Mesenchymal stem cell (in vitro differentiated cells and primary cell): ENCODE measurements at regions not wholly inside any gene's neighbourhood (a gene's known extent, or its start where the extent isn't known, plus 50 kb on each side); places are given as distances from the start of the nearest gene placed in this dataset.

Experiments
- DNase-seq: peaks from one replicate; pipeline ENCODE4 v3.0.0-alpha.2; 2013
- H2AFZ ChIP-seq: one replicate; pipeline ENCODE4 v1.6.1; 2013; ENCODE audit warnings: low read depth, mild to moderate bottlenecking, control low read depth, inconsistent platforms, low read length, moderate library complexity
- H2AK5ac ChIP-seq: 2 replicates; pipeline ENCODE4 v1.6.1; 2013; ENCODE audit warnings: low read length, moderate library complexity, mild to moderate bottlenecking, inconsistent platforms; ENCODE audit not compliant: severe bottlenecking
- H2BK120ac ChIP-seq: one replicate; pipeline ENCODE4 v1.6.1; 2013; ENCODE audit warnings: low read depth, mild to moderate bottlenecking, inconsistent platforms, low read length, moderate library complexity
- H2BK12ac ChIP-seq, 2 experiments: one replicate each; pipeline ENCODE4 v1.6.1; 2013; ENCODE audit warnings: inconsistent platforms in 2 of 2, low read length in 2 of 2, mild to moderate bottlenecking in 2 of 2, moderate library complexity in 2 of 2, control low read depth in 1 of 2
- H2BK15ac ChIP-seq: one replicate; pipeline ENCODE4 v1.6.1; 2013; ENCODE audit warnings: mild to moderate bottlenecking, low read depth, inconsistent platforms; ENCODE audit not compliant: poor library complexity, severe bottlenecking
- H2BK5ac ChIP-seq: 2 replicates; pipeline ENCODE4 v1.6.1; 2013; ENCODE audit warnings: low read depth, mild to moderate bottlenecking, low read length, control low read depth, inconsistent platforms; ENCODE audit not compliant: poor library complexity, severe bottlenecking
- H3K14ac ChIP-seq, 2 experiments: one replicate each; pipeline ENCODE4 v1.6.1; 2013; ENCODE audit warnings: inconsistent platforms in 2 of 2, low read length in 2 of 2, control low read depth in 1 of 2, mild to moderate bottlenecking in 1 of 2, moderate library complexity in 1 of 2
- H3K18ac ChIP-seq, 2 experiments: one replicate each; pipeline ENCODE4 v1.6.1; 2013; ENCODE audit warnings: inconsistent platforms in 2 of 2, low read length in 2 of 2, control low read depth in 1 of 2, low read depth in 1 of 2, mild to moderate bottlenecking in 1 of 2
- H3K23ac ChIP-seq, 2 experiments: one replicate each; pipeline ENCODE4 v1.6.1; 2013; ENCODE audit warnings: inconsistent platforms in 2 of 2, low read length in 2 of 2, mild to moderate bottlenecking in 2 of 2, moderate library complexity in 2 of 2, control low read depth in 1 of 2
- H3K27ac ChIP-seq: 2 replicates; pipeline ENCODE4 v1.5.1; 2013; ENCODE audit warnings: mild to moderate bottlenecking, moderate library complexity, low read length, control low read depth, inconsistent platforms; ENCODE audit not compliant: poor library complexity, severe bottlenecking
- H3K27me3 ChIP-seq, 2 experiments: 2 replicates each; pipeline versions ENCODE4 v1.6.1 to v1.7.0; 2013; ENCODE audit warnings: low read length in 2 of 2, mild to moderate bottlenecking in 2 of 2, moderate library complexity in 2 of 2, control low read depth in 1 of 2, inconsistent platforms in 1 of 2; ENCODE audit not compliant: control insufficient read depth in 1 of 2, insufficient read depth in 1 of 2
- H3K36me3 ChIP-seq, 2 experiments: 2 replicates each; pipeline versions ENCODE4 v1.6.1 to v1.7.0; 2013; ENCODE audit warnings: low read length in 2 of 2, control low read depth in 1 of 2, inconsistent platforms in 1 of 2, low read depth in 1 of 2, mild to moderate bottlenecking in 1 of 2; ENCODE audit not compliant: insufficient read depth in 2 of 2, control insufficient read depth in 1 of 2
- H3K4ac ChIP-seq, 2 experiments: one replicate each; pipeline ENCODE4 v1.6.1; 2013; ENCODE audit warnings: inconsistent platforms in 2 of 2, low read length in 2 of 2, mild to moderate bottlenecking in 2 of 2, moderate library complexity in 2 of 2, control low read depth in 1 of 2, low read depth in 1 of 2
- H3K4me1 ChIP-seq: 2 replicates; pipeline ENCODE4 v1.6.1; 2013; ENCODE audit warnings: low read depth, low read length, control low read depth; ENCODE audit not compliant: control insufficient read depth, insufficient read depth
- H3K4me2 ChIP-seq: 2 replicates; pipeline ENCODE4 v1.6.1; 2013; ENCODE audit warnings: low read length, mild to moderate bottlenecking, inconsistent platforms; ENCODE audit not compliant: poor library complexity, severe bottlenecking
- H3K4me3 ChIP-seq, 2 experiments: 2 replicates each; pipeline versions ENCODE4 v1.5.1 to v1.7.0; 2013; ENCODE audit warnings: low read length in 2 of 2, mild to moderate bottlenecking in 2 of 2, control low read depth in 1 of 2, low read depth in 1 of 2; ENCODE audit not compliant: insufficient read depth in 1 of 2
- H3K79me1 ChIP-seq: replicated peaks from 2 replicates; pipeline ENCODE4 v1.6.1; 2013; ENCODE audit warnings: mild to moderate bottlenecking, control low read depth, low read length, inconsistent platforms; ENCODE audit not compliant: poor library complexity, severe bottlenecking
- H3K9ac ChIP-seq: 2 replicates; pipeline ENCODE4 v1.7.0; 2013; ENCODE audit warnings: mild to moderate bottlenecking, low read length, moderate library complexity
- H3K9me3 ChIP-seq: 2 replicates; pipeline ENCODE4 v1.7.0; 2013; ENCODE audit warnings: mild to moderate bottlenecking, low read length; ENCODE audit not compliant: control insufficient read depth
- H4K8ac ChIP-seq: one replicate; pipeline ENCODE4 v1.6.1; 2013; ENCODE audit warnings: inconsistent platforms, mild to moderate bottlenecking, low read length, moderate library complexity
- H4K91ac ChIP-seq: one replicate; pipeline ENCODE4 v1.6.1; 2013; ENCODE audit warnings: mild to moderate bottlenecking, low read length, inconsistent platforms
- WGBS: methylation state at CpG from one replicate; pipeline ENCODE4 v1.1.7; 2013; ENCODE audit warnings: mixed read lengths; 5-methylcytosine and 5-hydroxymethylcytosine counted together

DNA sequence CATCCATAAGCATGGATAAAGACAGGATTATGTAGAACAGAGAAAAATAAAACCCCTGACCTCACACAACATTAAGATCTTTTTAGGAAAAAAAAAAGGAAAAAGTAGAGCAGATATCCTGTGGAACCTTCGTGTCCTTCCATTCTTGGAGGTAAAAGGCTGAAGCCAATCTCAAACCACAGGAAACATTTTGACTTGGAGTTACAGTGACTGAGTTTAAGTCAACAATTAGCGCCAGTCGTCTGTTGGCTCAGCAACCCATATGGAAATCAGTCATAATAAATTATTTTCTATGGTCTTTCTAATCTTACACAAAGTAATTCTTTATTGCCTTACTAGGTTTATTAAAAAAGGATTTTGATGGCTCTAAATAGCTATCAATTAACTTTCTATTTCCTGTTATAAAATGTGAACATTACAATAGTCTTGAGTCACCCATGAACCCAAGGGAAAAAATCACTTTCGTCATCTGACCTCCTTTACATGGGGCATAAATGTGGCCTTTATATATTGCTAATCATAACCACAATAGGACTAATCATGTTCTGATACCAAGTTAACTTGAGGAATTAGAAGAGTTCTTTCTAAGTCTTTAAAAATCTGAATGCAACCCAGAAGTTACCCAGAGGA is 592.9 kb downstream of the TFAP2B start:
- no peaks in the 10 kb centered on the region for H3K9me3 ChIP-seq
- no peak overlapping the region for H3K14ac ChIP-seq
- H2AFZ ChIP-seq: no peak overlapping the region
- H3K18ac ChIP-seq: no peak overlapping the region
- no peaks in the 10 kb centered on the region for H3K27me3 ChIP-seq
- WGBS: 48% methylated on average over 2 of the region's 4 CpGs
- H3K36me3 ChIP-seq: no peaks in the 10 kb centered on the region
- no peak for DNase-seq
- no peak overlapping the region for H3K4me3 ChIP-seq
- no peaks in the 10 kb centered on the region for H3K4me1 ChIP-seq
- H3K27ac ChIP-seq: no peak overlapping the region
- no peak overlapping the region for H4K91ac ChIP-seq
- no peak overlapping the region for H2AK5ac ChIP-seq
- no peak overlapping the region for H3K9ac ChIP-seq
- no peak overlapping the region for H2BK12ac ChIP-seq
- H2BK120ac ChIP-seq: no peak overlapping the region
- no peak overlapping the region for H3K4me2 ChIP-seq
- H2BK15ac ChIP-seq: no peak overlapping the region
- no peak overlapping the region for H2BK5ac ChIP-seq
- H3K4ac ChIP-seq: no peak overlapping the region
- no peaks in the 10 kb centered on the region for H3K79me1 ChIP-seq
- H4K8ac ChIP-seq: no peak overlapping the region
- no peak overlapping the region for H3K23ac ChIP-seq

DNA sequence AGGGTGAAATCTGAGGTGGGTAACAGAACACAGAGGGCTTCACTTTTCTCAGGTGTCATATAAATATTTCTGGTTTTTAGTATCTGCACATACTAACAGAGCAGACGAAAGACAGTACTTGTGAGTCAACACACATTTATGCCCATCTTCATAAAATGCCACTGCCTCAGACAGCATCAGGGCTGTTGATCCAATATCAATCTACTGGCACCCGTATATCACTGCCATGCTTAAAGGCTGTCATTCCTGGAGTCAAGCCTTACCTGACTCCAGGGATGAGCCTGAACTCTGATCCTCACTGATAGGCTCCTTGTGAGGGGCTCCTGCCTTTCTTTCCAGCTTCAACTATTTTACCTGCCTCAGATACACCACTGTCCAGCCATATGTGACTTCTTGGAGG is 595.7 kb downstream of the TFAP2B start:
- no peaks in the 10 kb centered on the region for H3K4me1 ChIP-seq
- no peak overlapping the region for H3K23ac ChIP-seq
- H4K8ac ChIP-seq: no peak overlapping the region
- no peak overlapping the region for H3K27ac ChIP-seq
- H3K9ac ChIP-seq: no peak overlapping the region
- no peak overlapping the region for H4K91ac ChIP-seq
- H2AFZ ChIP-seq: no peak overlapping the region
- H3K18ac ChIP-seq: no peak overlapping the region
- H3K14ac ChIP-seq: no peak overlapping the region
- H3K4me3 ChIP-seq: no peak overlapping the region
- no peaks in the 10 kb centered on the region for H3K36me3 ChIP-seq
- no peak overlapping the region for H2BK5ac ChIP-seq
- no peak for DNase-seq
- no peak overlapping the region for H3K4me2 ChIP-seq
- WGBS: 76% methylated on average over 2 of the region's 2 CpGs
- H2BK120ac ChIP-seq: no peak overlapping the region
- H3K4ac ChIP-seq: no peak overlapping the region
- no peaks in the 10 kb centered on the region for H3K79me1 ChIP-seq
- H2BK15ac ChIP-seq: no peak overlapping the region
- no peak overlapping the region for H2AK5ac ChIP-seq
- no peaks in the 10 kb centered on the region for H3K9me3 ChIP-seq
- no peaks in the 10 kb centered on the region for H3K27me3 ChIP-seq
- no peak overlapping the region for H2BK12ac ChIP-seq

DNA sequence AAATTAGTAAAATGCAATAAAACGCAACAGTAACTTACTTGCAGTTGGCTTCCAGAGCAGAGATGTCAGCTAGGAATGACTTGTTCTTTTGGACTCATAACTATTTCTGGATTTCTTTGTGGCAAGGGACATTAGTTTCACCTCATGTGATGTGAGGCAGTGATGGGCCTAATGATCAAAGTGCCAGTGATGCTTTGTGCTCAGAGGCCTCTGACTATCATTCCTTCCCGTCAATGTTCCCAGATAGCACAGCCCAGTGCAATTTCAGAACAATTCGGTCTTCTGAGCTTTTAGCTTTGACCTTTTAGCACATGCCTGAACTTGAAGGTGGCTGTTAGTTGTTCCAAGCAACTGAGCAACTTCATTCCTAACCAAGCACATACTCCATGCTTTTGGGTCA is 596.8 kb downstream of the TFAP2B start:
- Histone ChIP-seq H3K18ac (no peak overlapping the region), H3K9ac (no peak overlapping the region), H2AFZ (no peak overlapping the region), H4K91ac (no peak overlapping the region), H3K23ac (no peak overlapping the region), H3K27me3 (no peaks in the 10 kb centered on the region), H3K4me3 (no peak overlapping the region), H2BK5ac (no peak overlapping the region), H3K36me3 (no peaks in the 10 kb centered on the region), H3K9me3 (no peaks in the 10 kb centered on the region), H4K8ac (no peak overlapping the region), H3K4me2 (no peak overlapping the region), H3K4ac (no peak overlapping the region), H2BK12ac (no peak overlapping the region), H2BK120ac (no peak overlapping the region), H2AK5ac (no peak overlapping the region), H3K79me1 (no peaks in the 10 kb centered on the region), H3K27ac (no peak overlapping the region), H3K14ac (no peak overlapping the region), H2BK15ac (no peak overlapping the region), H3K4me1 (no peaks in the 10 kb centered on the region)
- whole genome bisulfite sequencing: 81% methylated on average over 2 of the region's 3 CpGs
- DNase-seq: no peak

DNA sequence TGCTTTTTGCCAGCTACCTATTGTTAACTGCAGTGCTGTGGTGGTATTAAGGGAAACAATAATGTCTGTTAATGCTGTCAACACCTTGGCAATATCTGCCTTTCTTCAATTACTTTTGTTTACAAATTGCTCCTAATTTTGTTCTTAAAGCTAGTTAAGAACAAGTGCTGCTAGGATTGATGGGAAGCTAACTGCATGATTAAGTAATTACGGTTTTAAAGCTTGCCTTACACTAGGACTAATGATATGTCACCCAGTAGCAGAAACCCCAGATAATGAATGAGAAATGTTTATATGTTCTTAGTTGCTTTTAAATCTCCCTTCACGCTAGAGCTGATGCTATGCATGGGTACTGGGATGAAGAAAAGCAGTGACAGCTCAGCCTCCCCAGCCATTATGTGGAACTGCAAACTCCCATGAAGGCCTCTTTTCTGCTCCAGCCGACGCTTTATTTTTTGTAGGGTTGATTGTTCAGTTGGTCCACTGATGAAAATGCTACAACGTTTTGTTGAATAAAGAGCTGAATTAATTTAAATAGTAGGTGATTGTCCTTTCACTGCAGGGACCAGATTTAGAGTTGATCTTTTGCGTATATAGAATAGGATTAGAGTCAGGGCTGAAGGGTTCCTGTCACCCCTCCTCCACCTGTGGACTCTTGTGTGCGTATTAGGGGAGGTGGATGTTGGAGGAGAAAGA is 610.5 kb downstream of the TFAP2B start:
- Histone ChIP-seq H3K9me3 (no peaks in the 10 kb centered on the region), H2AK5ac (no peak overlapping the region), H4K91ac (no peak overlapping the region), H3K4ac (no peak overlapping the region), H3K36me3 (no peaks in the 10 kb centered on the region), H3K27ac (no peak overlapping the region), H2BK5ac (no peak overlapping the region), H3K4me1 (no peaks in the 10 kb centered on the region), H3K18ac (no peak overlapping the region), H2BK12ac (no peak overlapping the region), H3K27me3 (no peaks in the 10 kb centered on the region), H3K4me3 (no peak overlapping the region), H3K23ac (no peak overlapping the region), H2BK15ac (no peak overlapping the region), H3K14ac (no peak overlapping the region), H2BK120ac (no peak overlapping the region), H3K79me1 (no peaks in the 10 kb centered on the region), H3K4me2 (no peak overlapping the region), H4K8ac (no peak overlapping the region), H2AFZ (no peak overlapping the region), H3K9ac (no peak overlapping the region)
- no peak for DNase-seq
- 57% methylated on average over 7 of the region's 7 CpGs for WGBS
